Stimulated activated CD4-positive, alpha-beta T cell treated with anti-CD3 and anti-CD28 coated beads, TNF-alpha, amount 100 ng/mL, for 48 hours (primary cell): ENCODE measurements at regions not wholly inside any gene's neighbourhood (a gene's known extent, or its start where the extent isn't known, plus 50 kb on each side); places are given as distances from the start of the nearest gene placed in this dataset.

Source experiments
- DNase-seq, 3 donors: peaks; one replicate each; pipeline ENCODE4 v3.0.0-alpha.2; 2020; ENCODE audit warnings: low read depth in 3 of 3

DNA sequence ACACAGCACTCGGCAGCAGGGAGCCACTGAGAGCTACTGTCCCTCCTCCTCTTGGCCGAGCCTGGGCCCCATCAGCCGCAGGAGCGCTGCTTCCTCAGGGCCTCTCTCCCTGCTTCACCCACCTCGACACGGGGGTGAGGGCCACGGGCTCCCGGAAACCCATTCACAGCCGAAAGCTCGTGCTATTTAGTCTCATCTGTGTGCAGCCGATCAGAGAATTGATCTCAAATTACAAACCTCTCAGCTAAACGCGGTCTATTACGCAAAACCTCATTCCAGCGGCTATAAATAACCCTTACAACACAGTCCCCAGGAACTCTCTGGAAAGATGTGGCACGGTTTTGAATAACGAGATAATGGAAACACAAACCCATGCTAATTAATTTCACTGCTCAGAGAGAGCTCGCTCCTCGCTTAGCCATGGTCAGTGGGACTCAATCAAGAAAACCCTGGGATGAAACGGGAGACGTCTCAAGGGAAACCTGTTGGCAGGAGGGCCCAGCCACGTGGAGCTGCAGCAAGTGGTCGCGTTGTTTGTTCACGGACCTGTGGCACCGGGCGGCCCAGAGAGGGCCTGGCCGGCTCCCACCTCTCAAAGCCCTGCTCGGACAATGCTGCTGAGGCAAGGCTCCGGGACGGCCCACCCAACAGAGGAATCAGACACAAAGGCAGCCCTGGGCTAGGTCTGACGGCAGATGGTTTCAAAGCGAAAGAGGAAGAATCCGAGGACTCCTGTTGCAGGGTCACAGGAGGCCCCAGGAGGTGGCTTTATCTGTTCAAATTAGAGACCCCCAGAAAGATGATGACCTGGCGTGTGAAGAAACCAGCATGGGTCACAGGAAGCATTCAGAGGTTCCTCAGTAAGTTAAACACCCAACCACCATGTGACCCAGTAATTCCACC is 210.5 kb downstream of the CTTN start:
- DNase-seq, result no peak

DNA sequence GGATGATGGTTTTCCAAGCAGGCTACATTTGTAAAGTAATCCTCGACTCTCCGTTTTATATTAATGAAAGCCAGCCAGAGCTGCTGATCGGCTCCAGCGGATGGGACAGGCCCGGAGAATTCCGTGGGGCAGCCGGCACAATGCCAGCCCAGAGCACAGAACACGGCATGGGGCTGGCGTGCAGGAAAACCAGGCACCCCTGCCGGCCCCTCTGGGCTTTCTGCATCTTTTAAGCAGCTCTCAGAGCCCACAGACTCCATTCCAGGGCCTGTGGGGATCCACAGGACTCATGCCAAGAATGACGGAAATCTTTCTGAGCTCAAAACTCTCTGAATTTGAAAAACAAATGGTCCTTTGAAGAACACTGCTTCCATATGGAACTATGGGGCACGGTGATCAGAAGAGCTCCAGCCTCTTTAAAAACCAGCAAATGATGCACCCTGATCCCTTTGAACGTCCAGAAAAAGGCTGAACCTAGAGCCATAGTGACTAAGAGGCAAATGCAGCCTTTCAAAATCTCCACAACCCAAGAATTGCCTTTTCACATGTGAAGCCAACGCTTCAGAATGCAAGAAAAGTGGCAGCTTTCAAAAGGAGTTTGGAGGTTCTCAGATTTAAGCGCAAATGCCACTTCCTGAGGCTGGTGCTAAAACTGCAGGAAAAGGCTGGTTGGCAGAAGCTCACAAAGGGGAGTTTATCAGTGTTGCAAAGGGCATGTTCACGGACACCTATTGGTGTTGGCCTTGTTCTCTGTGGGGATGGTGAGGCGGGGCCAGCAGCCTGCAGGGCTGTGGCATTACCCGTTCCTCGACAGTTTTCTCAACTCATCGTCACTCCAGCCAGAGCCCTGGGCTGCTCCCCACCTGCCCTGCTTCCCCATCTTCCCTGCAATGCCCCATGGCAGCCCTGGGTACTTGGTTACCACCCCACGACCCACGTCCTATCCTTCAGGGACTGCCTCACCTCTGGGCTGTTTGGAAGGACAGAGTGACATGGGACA is 212.5 kb downstream of the CTTN start:
- no peak for DNase-seq

DNA sequence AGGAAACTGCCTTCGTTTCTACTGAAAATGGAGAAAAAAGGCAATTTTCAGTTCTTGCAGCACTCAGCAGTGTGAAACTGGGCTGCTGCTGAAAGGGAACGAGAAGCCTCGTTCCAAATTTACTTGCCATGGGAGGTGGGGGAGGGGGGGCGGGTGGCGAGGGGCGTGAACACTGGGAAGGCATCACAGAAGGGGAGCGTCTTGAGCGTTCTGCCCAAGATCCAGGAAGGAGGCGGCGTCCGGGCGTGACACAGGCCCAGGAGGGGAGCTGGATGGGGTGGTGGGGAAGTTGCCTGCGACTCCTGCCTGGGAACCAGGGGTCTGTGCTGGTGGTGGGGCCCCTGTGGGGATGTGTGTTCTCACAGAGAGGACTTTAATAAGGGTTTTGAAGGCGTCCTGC is 213.5 kb downstream of the CTTN start:
- no peak for DNase-seq

DNA sequence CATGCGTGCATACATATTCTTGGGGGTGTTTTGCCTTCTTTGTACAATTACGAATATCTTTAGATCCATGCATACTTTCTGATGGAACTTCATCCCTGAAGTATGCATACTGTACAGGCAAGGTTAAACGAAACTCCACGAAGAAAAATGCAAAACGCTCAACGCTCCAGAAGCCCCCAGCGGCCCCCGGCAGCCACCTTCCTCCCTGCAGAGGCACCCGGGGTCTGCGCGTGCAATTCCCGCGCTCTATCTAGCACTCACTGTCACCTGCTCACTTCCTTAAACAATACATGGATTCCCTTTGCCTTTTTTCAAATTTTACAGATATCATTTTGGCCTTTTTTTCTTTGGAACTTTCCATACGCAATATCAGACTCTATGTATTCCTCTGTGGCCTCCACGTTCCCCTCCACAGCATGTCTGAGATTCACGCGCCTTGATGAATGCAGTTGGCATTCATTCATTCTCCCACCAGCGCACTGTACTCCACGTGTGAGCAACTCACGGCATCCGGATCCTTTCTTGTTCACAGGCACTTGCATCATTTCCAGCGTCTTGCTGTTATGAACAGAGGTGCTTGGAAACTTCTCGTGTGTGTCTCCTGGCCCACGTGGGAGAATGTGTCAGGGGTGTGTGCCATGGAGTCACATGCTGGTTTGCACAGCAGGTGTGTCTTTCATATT is 214.3 kb downstream of the CTTN start:
- no peak for DNase-seq

DNA sequence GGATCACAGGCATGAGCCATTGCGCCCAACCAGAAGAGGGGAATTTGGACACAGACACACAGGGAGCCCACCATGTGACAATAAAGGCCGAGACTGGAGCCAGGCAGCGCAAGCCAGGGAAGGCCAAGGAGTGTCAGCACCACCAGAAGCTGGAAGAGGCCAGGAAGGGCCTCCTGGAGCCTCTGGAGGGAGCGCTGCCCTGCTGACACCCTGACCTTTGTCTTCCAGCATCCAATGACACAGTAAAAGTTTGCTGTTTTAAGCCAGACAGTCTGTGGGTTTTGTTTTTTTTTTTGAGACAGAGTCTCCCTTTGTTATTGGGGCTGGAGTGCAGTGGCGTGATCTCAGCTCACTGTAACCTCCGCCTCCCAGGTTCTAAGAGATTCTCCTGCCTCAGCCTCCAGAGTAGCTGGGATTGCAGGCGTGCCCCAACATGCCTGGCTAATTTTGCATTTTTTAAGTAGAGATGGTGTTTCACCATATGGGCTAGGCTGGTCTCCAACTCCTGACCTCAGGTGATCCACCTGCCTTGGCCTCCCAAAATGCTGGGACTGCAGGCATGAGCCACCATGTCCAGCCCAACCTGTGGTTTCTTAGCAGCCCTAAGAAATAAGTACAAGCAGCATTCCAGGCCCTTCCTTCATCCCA is 215.8 kb downstream of the CTTN start:
- no peak for DNase-seq

DNA sequence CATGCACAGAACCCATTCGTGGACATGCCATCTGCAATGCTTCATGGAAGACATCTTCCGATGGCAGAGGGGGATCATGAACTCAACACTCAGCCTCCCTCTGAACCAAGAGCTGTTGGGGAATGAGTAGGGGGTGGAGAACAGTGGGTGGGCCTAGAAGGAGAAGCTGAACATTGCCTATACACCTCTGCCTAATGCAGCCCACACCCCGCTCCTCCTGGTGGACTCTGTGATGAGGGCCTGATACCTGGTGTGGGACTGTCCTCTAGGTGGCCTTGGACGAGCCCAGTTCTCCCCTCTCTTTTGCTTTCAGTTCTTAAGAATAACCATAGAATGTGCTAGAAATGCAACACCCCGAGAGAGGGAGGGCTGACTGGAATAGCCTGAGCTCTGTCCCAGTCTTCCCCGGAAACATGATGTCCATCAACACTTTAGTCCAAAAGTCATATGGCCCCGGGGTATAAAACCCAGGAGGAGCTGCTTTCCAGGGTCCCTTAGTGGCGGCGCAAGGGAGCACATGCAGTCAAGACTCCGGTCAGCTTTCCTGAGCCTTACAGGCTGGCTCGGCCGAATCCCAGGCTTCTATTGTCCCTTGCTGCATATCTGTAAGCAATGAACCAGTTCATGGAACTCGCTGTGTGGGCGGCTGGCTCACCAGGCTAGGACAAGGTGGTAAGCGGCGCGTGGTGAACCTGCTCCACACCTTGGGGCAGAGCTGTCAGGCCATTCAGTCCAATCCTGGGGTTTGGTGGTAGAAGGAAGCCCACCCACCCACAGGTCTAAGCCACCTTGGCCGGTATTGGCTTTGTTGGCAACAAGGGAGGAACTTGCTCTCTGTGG is 216.9 kb downstream of the CTTN start:
- DNase-seq, result no peak

DNA sequence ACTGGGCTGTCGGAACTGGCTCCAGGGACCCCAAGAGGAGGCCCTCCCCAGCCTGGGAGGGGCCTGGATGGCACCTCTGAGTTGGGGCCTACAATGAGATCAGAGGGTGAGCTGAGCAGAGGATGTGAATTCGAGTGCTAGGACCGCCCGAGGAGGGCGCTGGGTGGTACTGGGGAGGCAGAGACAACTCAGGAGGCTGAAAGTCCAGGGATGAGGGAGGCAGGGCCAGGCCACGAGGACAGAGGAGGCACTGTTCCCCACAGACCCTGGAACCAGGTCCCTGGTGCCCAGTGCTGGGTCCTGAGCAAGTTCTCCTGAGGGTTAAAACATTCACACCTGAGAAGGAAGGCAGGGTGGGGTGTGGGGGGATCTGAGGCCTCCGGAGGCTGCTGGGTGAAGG is 218.0 kb downstream of the CTTN start:
- DNase-seq, result no peak

DNA sequence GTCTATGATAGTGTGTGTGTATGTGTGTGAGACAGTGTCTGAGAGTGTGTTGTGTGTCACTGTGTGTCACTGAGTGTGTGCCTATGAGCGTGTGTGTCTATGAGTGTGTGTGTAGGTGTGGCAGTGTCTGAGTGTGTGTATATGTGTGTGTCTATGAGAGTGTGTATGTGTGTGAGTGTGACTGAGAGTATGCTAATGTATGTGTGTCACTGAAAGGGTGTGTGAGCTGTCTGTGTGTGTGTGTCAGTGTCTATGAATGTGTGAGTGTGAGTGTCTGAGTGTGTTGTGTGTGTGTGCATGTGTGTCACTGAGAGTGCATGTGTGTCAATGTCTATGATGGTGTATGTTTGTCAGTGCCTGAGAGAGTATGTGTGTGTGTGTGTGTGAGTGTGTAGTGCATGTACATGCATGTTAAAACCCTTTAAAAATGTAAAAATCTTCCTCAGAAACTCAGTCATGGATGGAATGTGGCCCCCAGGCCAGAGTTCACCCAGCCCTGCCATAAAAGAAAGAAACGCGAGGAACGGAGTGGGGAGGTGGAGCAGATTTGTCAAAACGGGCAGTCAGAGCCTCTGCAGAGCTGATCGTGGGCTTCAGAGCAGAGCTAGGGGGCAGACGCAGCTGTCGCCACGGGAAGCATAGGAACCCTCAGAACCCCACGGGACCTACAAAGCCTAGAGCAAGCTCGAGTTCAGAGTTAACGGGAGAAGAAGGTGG is 218.8 kb downstream of the CTTN start:
- DNase-seq, result no peak

DNA sequence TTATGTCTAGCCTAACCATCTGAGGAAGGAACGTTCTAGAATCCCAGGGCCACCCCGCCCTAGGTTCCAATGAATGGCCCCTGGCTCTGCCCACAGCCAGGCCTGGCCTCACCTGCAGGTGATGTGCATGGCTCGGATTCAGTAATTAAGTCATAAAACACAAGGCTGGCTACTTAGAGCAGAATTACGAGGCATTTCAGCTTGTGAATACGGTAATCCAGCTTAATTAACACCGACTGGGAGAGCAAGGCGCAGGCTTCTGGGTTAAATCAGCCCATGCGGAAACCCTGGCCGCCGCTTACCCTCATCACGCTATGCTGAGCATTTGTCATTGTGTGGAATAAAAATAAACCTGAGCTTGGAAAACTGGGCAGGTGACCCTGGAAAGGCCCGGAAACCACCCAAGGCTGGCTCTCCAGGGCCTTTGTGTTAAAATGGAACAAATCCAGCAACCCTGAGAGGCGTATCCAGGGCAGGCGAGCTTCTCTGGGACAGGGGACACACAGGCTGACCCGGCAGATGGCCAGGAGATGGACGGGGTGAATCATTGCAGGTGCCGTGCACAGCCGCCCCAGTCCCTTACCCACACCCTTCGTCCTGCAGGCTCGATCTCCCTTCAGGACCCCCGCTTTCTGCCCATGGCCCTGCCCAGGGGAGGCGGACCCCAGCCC is 220.2 kb downstream of the CTTN start:
- DNase-seq, result no peak

DNA sequence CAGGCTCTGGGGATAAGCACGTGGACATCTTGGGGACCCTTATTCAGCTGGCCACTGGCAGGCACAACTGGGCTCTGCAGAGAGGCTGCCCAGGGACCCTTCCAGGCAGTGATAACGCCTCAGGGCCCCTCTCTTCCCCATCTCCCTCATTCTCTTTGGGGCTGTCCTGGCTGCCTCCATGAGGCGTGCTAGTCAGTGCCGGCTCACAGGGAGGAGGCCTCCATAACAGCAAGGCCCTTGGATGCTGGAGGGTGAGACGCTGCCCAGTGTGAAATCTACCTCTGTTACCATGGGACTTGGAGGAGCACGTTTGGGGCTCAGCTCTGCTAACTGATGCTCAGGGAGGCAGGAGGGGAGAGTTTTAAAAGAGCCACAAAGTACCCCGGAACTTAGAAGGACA is 221.3 kb downstream of the CTTN start:
- DNase-seq, result no peak

DNA sequence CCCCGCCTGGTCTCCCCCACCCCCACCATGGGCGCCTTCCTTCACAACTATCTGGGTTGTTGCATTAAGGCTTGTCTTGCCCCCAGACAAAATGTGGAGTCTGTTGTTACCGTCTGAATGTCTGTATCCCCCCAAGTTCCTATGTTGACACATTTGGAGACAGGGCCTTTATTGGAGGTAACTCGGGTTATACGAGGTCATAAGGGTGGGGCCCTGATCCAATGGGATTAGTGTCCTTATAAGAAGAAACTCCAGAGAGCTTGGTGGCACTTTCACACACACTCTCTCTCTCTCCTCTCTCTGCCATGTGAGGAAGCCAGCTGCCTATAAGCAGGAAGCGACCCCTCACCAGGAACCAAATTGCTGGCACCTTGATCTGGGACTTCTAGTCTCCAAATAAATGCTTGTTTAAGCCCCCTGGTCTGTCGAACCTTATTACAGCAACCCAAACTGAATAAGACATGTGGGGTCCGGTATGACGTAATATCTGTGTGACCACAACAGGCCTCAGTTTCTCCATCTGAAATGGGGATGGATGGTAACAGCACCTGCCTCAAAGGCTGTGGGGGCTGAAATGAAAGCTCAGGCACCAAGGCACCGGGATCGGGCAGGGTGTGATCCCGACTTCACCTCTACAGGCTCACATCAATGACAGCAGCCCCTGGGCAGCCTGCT is 222.3 kb downstream of the CTTN start:
- DNase-seq, result no peak

DNA sequence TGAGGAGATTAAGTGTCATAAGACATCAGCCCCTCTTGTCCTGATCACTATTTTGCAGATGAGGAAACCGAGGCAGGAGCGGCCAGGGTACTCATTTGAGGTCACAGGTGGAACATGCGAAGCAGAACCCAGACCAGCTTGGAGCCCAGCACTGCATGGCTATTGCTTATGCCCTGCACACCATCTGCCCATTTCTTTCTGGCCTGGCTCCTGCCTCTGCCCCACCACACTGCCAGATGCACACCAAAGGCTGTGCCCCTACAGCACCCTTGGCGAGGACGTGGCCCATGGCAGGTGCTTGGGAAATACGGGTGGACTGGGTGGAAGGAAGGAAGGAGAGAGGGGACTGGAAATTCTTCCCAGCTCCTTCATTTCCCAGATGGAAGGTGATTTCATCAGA is 222.9 kb downstream of the CTTN start:
- no peak for DNase-seq

DNA sequence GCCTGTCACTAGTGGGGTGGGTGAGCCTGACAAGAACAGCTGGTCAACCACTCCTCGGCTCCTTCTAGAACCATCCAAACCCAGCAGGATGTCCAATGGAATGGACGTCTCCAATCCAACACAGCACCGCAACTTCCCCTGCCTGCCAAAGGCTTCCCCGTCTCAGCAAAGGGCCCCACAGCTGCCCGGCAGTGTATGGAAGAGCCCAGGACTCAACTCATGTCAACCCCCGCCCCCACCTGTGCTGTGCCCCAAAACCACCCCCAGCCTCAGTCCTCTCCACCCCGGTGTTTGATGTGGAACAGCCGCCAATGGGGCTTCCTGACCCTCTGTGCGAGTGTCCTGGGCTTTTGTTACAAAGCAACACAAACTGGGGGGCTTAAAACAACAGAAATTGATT is 223.8 kb downstream of the CTTN start:
- DNase-seq, result no peak

DNA sequence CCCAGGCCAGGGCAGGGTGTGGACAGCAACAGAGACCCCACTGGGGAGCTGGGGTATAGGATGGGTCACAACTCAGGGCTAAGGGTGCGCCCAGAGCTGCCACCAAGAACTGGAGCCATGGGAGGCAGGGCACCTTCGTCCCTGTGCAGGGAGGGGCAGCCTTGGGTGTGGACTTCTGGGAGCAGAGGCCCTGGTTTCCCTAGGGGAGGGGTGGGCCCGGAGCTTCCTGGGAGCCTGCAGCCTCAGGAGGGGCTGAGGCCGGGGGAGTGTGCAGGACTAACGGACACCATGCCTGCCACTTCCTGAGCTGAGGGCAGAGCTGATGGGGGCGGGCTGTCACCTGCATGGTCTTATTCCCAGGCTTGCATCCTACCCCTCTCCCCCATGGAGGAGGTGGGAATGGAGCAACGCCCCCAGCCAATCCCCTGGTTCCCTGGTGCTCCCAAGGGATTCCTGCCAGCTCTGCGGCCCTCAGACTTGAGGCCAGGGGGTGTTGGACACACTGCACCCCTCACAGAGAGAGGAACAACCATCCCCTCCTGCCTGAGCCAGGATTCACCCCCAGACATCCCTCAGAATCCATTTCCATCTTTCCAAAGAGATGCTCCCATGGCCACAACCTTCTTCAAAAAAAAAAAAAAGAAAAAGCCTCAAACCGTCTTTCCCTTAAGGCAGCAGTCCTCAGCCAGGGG is 225.7 kb downstream of the CTTN start:
- no peak for DNase-seq

DNA sequence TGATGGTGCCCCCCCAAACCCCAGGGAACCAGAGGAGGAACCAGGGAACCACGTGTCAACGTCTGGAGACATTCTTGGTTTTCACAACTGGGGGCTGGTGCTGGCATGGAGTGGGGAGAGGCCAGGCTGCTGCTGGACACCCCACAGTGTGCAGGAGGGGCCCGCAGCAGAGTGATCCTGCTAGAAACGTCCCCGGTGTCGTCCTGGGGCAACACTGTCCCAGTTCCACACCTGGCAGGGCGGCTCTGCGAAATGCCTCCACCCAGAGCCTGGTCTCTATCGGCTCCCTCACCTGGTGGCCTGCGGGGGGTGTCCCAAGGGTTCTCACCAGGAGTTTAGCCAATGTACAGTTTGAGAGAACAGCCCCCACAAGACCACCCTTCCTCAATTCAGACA is 226.3 kb downstream of the CTTN start:
- DNase-seq, result no peak

DNA sequence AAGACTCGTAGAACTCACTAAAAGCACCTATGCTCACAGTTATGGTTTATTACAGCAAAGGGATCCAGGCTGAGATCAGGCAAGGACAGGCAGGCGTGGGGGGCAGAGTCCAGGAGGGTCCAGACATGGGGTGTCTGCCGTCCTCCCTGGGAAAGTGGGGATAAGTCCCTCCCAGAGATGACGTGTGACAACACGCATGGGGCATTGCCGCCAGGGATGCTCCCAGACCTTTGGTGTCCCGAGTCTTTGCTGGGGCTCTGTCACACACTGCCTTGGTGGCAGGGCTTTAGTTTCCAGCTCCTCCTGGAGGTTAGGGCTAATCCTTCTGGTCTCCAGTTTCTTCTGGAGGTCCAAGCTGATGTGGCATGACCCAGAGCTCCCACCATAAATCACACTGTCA is 226.7 kb downstream of the CTTN start:
- no peak for DNase-seq

DNA sequence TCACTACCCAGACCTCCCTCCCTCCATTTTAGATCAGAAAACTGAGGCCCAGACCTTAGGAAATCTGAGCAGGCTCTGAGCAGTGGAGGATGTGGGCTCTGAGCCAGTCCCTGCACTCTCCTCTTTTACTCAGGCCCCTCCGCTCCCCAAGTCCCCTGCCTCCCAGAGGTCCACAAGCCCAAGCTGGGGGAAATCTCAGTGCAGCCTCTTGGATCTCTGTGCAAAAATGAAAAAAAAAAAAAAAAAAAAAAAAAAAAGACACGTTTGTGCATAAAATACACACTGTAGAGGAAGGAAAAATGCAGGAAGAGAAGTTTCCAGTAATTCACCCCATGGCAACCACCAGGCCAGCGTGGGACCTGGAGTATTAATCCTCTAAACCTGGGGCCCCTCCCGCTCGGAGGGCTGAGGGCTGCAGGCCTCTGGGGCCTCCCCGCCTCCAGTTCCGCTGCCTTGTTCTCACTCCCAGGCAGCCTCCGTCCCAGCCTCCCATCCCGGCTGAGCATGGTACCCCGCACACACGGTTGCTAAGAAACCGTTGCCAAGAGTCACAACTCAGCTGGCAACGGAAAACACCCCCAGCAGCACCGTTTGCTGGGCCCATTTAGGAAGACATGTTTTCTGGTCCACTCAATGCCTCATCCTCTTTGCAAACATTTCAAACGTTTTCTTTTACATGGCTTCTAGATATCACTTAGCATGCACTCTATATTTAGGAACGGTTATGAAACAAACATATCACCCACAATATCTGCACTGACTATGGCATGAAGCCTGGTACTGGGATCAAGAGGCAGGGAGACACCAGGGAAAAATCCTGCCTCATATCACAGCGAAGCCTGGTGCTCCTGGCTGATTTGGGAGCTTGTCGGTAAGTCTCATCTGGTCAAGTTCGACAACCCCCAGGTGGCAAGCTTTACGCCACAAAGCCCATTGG is 227.5 kb downstream of the CTTN start:
- no peak for DNase-seq
